ENCODE measurements at regions not wholly inside any gene's neighbourhood (a gene's known extent, or its start where the extent isn't known, plus 50 kb on each side); places are given as distances from the start of the nearest gene placed in this dataset.

GRCh38 chr1:195933835-195934234, 674.4 kb downstream of the KCNT2 start:
- Histone ChIP-seq H3K9me3 (no peaks in the 10 kb centered on the region), H3K36me3 (no peaks in the 10 kb centered on the region), H3K4me1 (peaks cover 22% of the 10 kb centered on the region), H3K27me3 (no peaks in the 10 kb centered on the region), H3K4me3 (ENCODE audit: low read depth, low read length) (no peak overlapping the region)
- DNase-seq = no peak
- no peak for TF ChIP-seq CTCF (IDR thresholded peaks at IDR 0.05; ENCODE audit: low read depth, low read length)

DNA sequence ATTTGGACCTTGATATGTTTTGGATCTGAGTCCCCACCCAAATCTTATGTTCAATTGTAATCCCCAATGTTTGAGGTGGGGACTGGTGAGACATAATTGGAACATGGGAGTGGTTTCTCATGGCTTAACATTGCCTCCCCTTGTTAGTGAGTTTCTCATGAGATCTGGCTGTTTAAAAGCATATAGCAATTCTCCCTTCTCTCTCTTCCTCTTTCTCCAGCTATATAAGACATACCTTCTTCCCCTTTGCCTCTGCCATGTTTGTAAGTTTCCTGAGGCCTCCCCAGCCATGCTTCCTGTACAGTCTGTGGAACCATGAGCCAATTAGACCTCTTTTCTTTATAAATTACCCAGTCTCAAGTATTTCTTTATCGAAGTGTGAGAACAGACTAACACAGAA, 692.4 kb downstream of the KCNT2 start:
- no peak overlapping the region for H3K4me3 ChIP-seq (ENCODE audit: low read depth, low read length)
- H3K4me1 ChIP-seq = no peaks in the 10 kb centered on the region
- no peak for TF ChIP-seq CTCF (IDR thresholded peaks at IDR 0.05; ENCODE audit: low read depth, low read length)
- no peaks in the 10 kb centered on the region for H3K36me3 ChIP-seq
- DNase-seq = no peak
- no peaks in the 10 kb centered on the region for H3K27me3 ChIP-seq
- H3K9me3 ChIP-seq = no peaks in the 10 kb centered on the region

DNA sequence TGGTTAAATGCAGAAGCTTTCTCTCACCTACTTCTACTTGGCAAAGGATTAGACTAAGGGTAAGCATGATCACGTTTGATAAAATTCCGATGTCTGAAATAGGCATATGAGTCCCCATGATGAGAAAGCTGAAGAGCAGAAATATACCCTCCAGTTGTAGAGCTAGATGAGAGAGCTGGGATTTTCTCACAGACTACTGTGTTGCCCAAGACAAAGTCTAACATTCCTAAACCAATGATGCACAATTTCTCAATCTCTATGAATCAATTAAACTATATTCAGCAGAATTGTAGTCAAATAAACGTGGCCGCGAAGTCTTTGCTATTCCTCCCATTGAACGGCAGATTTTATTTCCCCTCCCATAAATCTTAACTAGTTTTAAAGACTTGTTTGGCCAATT, 699.2 kb downstream of the KCNT2 start:
- no peaks in the 10 kb centered on the region for H3K9me3 ChIP-seq
- TF ChIP-seq CTCF (IDR thresholded peaks at IDR 0.05; ENCODE audit: low read depth, low read length) = no peak
- H3K4me1 ChIP-seq = no peaks in the 10 kb centered on the region; the same call in 1 of the 2 replicates
- H3K27me3 ChIP-seq = no peaks in the 10 kb centered on the region
- H3K36me3 ChIP-seq = no peaks in the 10 kb centered on the region
- no peak overlapping the region for H3K4me3 ChIP-seq (ENCODE audit: low read depth, low read length)
- DNase-seq = no peak

GRCh38 chr1:195908121-195908520, 700.1 kb downstream of the KCNT2 start:
- Histone ChIP-seq H3K27me3 (no peaks in the 10 kb centered on the region), H3K4me3 (ENCODE audit: low read depth, low read length) (no peak overlapping the region), H3K36me3 (no peaks in the 10 kb centered on the region), H3K4me1 (peaks cover 3% of the 10 kb centered on the region; the same call in 1 of the 2 replicates), H3K9me3 (no peaks in the 10 kb centered on the region)
- no peak for DNase-seq
- TF ChIP-seq CTCF (IDR thresholded peaks at IDR 0.05; ENCODE audit: low read depth, low read length) = no peak

DNA sequence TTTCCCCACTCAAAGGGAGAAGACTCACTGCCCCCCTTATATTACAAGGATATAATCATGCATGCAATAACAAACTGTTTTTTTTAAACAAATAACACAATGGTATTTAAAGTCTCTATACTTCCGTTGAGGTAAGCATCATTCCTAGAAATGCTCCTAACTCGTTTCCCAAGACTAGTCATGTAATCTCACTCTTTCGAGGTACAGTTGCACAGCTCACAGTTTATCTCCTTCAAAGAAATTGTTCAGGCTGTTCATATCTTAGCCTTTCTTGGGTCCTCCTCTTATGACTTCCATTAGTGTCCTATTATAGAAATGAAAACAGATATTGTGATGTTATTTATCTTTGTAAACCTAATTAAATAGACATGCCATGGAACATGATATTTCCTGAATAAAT, 705.0 kb downstream of the KCNT2 start:
- Histone ChIP-seq H3K4me1 (peaks cover 3% of the 10 kb centered on the region; the same call in 1 of the 2 replicates), H3K36me3 (no peaks in the 10 kb centered on the region), H3K9me3 (no peaks in the 10 kb centered on the region), H3K4me3 (ENCODE audit: low read depth, low read length) (no peak overlapping the region), H3K27me3 (no peaks in the 10 kb centered on the region)
- DNase-seq = no peak
- TF ChIP-seq CTCF (IDR thresholded peaks at IDR 0.05; ENCODE audit: low read depth, low read length) = no peak

DNA sequence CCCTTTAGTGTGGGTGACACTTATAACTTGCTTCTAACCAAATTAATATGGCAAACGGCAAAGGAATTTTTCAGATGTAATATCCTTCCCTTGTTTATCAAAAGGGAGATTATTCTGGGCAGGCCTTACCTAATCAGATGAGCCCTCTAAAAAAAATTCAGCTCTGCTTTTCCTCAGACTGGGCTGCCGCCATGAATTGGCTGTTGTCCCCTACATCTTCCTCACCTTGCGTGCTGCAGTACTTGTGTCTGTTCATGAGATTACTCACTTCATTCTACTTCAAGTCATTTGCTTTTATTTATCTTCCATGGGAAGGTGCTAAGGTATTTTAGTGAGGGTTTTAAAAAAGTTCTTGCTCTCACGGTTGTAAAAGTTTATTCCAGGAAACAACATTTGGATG, 705.5 kb downstream of the KCNT2 start:
- H3K9me3 ChIP-seq = no peaks in the 10 kb centered on the region
- H3K36me3 ChIP-seq = no peaks in the 10 kb centered on the region
- no peak for DNase-seq
- no peak for TF ChIP-seq CTCF (IDR thresholded peaks at IDR 0.05; ENCODE audit: low read depth, low read length)
- H3K27me3 ChIP-seq = no peaks in the 10 kb centered on the region
- no peak overlapping the region for H3K4me3 ChIP-seq (ENCODE audit: low read depth, low read length)
- peaks cover 3% of the 10 kb centered on the region; the same call in 1 of the 2 replicates for H3K4me1 ChIP-seq
